Calu3 (cell line): ENCODE measurements at regions not wholly inside any gene's neighbourhood (a gene's known extent, or its start where the extent isn't known, plus 50 kb on each side); places are given as distances from the start of the nearest gene placed in this dataset.

Experiments used
- BruUV-seq: library from RNA; stranded (reverse); fragments of 400-500 nt; replicated peaks from 2 replicates; lab custom pipeline; 2021; lab: Mats Ljungman, UMichigan
- CTCF ChIA-PET: fragments of 300-600 bp; sonication (Branson Sonifier 250); formaldehyde crosslinking; loops from one replicate; lab custom pipeline; 2022; ENCODE audit warnings: antibody characterized with exemption; lab: Charles Lee
- DNase-seq: peaks from one replicate; pipeline ENCODE4 v3.0.0; 2022
- H3K27ac Mint-ChIP-seq: one replicate; pipeline ENCODE4 v1.8.0; 2022; ENCODE audit warnings: mixed read lengths; ENCODE audit not compliant: unreplicated experiment
- H3K27me3 Mint-ChIP-seq: one replicate; pipeline ENCODE4 v1.8.0; 2022; ENCODE audit warnings: mixed read lengths; ENCODE audit not compliant: unreplicated experiment
- H3K36me3 Mint-ChIP-seq: one replicate; pipeline ENCODE4 v1.8.0; 2022; ENCODE audit warnings: mild to moderate bottlenecking, moderate library complexity, mixed read lengths; ENCODE audit not compliant: insufficient read depth, unreplicated experiment
- H3K4me1 Mint-ChIP-seq: one replicate; pipeline ENCODE4 v1.8.0; 2022; ENCODE audit warnings: mild to moderate bottlenecking, low read depth, mixed read lengths; ENCODE audit not compliant: unreplicated experiment
- H3K4me3 Mint-ChIP-seq: one replicate; pipeline ENCODE4 v1.8.0; 2022; ENCODE audit warnings: mild to moderate bottlenecking, low read depth, moderate library complexity, mixed read lengths; ENCODE audit not compliant: unreplicated experiment
- H3K9me3 Mint-ChIP-seq: one replicate; pipeline ENCODE4 v1.8.0; 2022; ENCODE audit warnings: low read depth, mixed read lengths; ENCODE audit not compliant: unreplicated experiment
- intact Hi-C: fragments of 100-400 bp; cut with micrococcal nuclease; formaldehyde crosslinking; loops from one replicate; pipeline ENCODE4 v1.10.0; 2022; ENCODE audit not compliant: unreplicated experiment
- TF ChIP-seq, protein P1 (sequence below): fragments of 200-600 bp; IDR thresholded peaks from one replicate; pipeline ENCODE4 v1.8.0; 2022; ENCODE audit warnings: antibody characterized with exemption; ENCODE audit not compliant: unreplicated experiment

DNA sequence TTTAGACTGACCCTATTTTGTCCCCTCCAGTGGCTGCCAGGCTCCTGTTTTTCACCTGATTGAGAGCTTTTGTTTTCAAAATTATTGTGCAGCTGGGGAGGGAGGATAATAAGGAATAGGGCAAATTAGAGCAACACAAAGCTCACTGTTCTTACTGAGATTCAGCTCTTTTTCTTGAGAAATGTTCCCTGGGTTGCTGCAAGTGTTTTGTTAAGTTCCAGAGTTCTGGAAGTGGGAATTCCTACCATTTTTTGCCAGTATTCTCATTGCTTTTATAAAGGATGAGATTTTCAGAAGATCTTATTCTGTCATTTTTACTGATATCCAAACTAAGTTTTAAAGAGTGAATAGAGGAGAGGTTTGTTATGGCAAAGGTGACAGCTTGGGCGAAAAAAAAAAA, 417.7 kb downstream of the SIPA1L2 start:
- Mint-ChIP-seq H3K9me3 (peaks cover 9% of the 10 kb centered on the region), H3K36me3 (no peaks in the 10 kb centered on the region), H3K27me3 (no peaks in the 10 kb centered on the region), H3K4me1 (no peaks in the 10 kb centered on the region), H3K27ac (no peak overlapping the region), H3K4me3 (no peak overlapping the region)
- intact Hi-C loops, result no loop called here
- DNase-seq, result no peak
- CTCF ChIA-PET, result interaction anchor here (0.6 kb wide), 1 partner anchor 157 kb away, joined by 4 read pairs; no protein-coding TSS in a partner anchor
- TF ChIP-seq, protein P1, sequence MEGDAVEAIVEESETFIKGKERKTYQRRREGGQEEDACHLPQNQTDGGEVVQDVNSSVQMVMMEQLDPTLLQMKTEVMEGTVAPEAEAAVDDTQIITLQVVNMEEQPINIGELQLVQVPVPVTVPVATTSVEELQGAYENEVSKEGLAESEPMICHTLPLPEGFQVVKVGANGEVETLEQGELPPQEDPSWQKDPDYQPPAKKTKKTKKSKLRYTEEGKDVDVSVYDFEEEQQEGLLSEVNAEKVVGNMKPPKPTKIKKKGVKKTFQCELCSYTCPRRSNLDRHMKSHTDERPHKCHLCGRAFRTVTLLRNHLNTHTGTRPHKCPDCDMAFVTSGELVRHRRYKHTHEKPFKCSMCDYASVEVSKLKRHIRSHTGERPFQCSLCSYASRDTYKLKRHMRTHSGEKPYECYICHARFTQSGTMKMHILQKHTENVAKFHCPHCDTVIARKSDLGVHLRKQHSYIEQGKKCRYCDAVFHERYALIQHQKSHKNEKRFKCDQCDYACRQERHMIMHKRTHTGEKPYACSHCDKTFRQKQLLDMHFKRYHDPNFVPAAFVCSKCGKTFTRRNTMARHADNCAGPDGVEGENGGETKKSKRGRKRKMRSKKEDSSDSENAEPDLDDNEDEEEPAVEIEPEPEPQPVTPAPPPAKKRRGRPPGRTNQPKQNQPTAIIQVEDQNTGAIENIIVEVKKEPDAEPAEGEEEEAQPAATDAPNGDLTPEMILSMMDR, result no peak
- BruUV-seq, result no TSS peak

DNA sequence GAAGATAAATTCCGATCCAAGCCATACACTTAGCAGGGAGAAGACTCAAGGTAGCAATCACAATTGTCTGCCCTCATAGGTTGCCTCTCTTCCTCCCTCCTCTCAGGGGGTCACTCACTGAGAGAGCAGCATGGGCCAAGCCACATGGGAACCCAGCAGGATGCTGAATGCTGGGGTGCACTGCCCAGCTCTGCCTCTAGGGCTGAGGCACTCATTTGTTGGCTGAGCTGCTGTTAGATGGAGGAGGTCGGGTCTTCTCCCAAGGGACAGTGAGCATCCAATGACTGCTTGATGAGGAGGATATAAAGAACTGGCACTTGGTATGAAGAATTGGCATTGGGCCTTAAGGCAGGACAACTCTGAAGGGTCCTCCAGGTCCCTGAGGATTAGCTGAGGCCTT, 418.8 kb downstream of the SIPA1L2 start:
- Mint-ChIP-seq H3K4me1 (no peaks in the 10 kb centered on the region), H3K36me3 (no peaks in the 10 kb centered on the region), H3K27ac (no peak overlapping the region), H3K9me3 (peaks cover 14% of the 10 kb centered on the region), H3K4me3 (no peak overlapping the region), H3K27me3 (no peaks in the 10 kb centered on the region)
- intact Hi-C loops, result no loop called here
- CTCF ChIA-PET, result no interaction called here
- TF ChIP-seq, protein P1, result peak; percentile 42
- peak; percentile 3 for DNase-seq
- no TSS peak for BruUV-seq

DNA sequence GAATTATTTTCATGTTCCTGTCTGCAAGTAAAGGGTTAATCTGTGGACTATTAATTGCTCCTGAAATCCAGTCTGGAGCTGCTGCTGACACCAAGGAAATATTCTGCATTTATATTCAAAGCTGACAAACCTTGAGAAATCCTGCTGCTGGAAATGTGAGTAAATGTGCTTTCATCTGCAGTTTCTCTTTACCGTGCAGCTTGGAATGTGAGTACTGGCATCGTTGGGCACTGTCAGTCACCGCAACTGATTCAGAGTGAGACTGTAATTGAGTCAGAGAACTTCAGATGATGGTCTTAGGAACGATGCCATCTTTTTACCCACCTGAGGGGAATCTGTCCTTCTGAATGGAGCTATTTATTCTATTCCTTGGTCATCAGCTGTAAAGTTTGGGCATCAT, 420.6 kb downstream of the SIPA1L2 start:
- DNase-seq, result no peak
- no TSS peak for BruUV-seq
- peaks cover 11% of the 10 kb centered on the region for H3K9me3 Mint-ChIP-seq

DNA sequence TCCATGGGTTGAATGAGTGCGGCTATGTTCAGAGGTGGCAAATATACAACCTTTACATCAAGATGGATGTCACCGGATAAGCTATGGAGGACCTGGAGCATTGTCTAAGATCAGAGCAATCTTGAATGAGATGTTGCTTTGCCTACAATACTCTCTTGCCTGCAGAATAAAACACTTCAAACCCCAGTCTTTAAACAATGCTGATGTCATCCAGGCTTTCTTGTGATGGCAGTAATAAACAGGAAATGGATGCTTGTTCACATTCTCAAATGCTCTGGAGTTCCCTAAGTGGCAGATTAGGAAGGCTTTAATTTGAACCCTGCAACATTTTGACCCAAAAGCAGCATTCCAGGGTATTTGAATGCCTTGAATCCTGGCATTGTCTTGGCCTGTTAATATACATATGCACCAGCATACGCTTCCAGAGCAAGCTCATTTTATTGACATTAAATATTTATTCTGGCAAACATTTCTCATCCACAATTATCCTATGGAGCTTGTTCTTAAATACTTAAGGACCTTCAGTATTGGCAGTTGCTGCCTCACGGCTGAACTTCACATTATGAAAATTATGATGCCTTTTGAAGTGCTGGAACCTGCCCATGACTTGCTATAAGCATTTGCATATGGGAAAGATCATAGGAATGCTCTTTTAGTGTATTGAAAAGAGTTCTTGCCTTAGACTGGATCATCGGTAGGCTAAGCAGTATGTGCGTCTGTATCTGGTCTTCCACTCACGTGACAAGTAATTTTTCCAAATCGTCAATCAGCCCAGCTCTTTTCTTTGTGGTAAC, 422.7 kb downstream of the SIPA1L2 start:
- Mint-ChIP-seq H3K4me1 (no peaks in the 10 kb centered on the region), H3K36me3 (no peaks in the 10 kb centered on the region), H3K27me3 (no peaks in the 10 kb centered on the region), H3K9me3 (peaks cover 12% of the 10 kb centered on the region), H3K27ac (no peak overlapping the region), H3K4me3 (no peak overlapping the region)
- CTCF ChIA-PET, result interaction anchor here (0.6 to 1.1 kb wide), 2 partner anchors 411 to 508 kb away, joined by 3 read pairs; no protein-coding TSS in a partner anchor
- no peak for DNase-seq
- TF ChIP-seq, protein P1, result no peak
- intact Hi-C loops, result no loop called here
- no TSS peak for BruUV-seq

More for the DNA sequence above, 420.6 kb downstream of the SIPA1L2 start:
- Mint-ChIP-seq H3K4me3 (no peak overlapping the region), H3K4me1 (no peaks in the 10 kb centered on the region), H3K36me3 (no peaks in the 10 kb centered on the region), H3K27me3 (no peaks in the 10 kb centered on the region), H3K27ac (no peak overlapping the region)
- TF ChIP-seq, protein P1, result no peak
- CTCF ChIA-PET, result no interaction called here
- intact Hi-C loops, result no loop called here
